MM.1S (cell line): ENCODE measurements at regions not wholly inside any gene's neighbourhood (a gene's known extent, or its start where the extent isn't known, plus 50 kb on each side); places are given as distances from the start of the nearest gene placed in this dataset.

Experiments used
- DNase-seq: peaks from one replicate; pipeline ENCODE4 v3.0.0-alpha.2; 2015
- H2AFZ ChIP-seq: fragments of 300-600 bp; sonication (generic); 2 replicates; pipeline ENCODE4 v1.6.0; 2016; ENCODE audit warnings: antibody characterized with exemption, low read length
- H3F3A ChIP-seq: fragments of 300-600 bp; sonication (generic); 2 replicates; pipeline ENCODE4 v1.6.1; 2016; ENCODE audit warnings: mild to moderate bottlenecking, antibody characterized with exemption, low read length, moderate library complexity, mixed read lengths; ENCODE audit not compliant: insufficient read depth
- H3K27ac ChIP-seq: fragments of 300-600 bp; sonication (generic); 2 replicates; pipeline ENCODE4 v1.5.1; 2016; ENCODE audit warnings: mild to moderate bottlenecking, low read length
- H3K27me3 ChIP-seq: fragments of 300-600 bp; sonication (generic); replicated peaks from 2 replicates; pipeline ENCODE4 v1.6.0; 2016; ENCODE audit warnings: low read length; ENCODE audit not compliant: insufficient read depth
- H3K36me3 ChIP-seq: fragments of 300-600 bp; sonication (generic); replicated peaks from 2 replicates; pipeline ENCODE4 v1.6.1; 2016; ENCODE audit warnings: mild to moderate bottlenecking, low read length, mixed read lengths; ENCODE audit not compliant: insufficient read depth
- H3K4me1 ChIP-seq: fragments of 300-600 bp; sonication (generic); 2 replicates; pipeline ENCODE4 v1.6.1; 2016; ENCODE audit warnings: low read length, mixed read lengths
- H3K4me2 ChIP-seq: fragments of 300-600 bp; sonication (generic); 2 replicates; pipeline ENCODE4 v1.6.0; 2016; ENCODE audit warnings: low read depth, low read length
- H3K4me3 ChIP-seq: fragments of 300-600 bp; sonication (generic); 2 replicates; pipeline ENCODE4 v1.5.1; 2016; ENCODE audit warnings: low read length, mixed read lengths
- H3K79me2 ChIP-seq: fragments of 300-600 bp; sonication (generic); 2 replicates; pipeline ENCODE4 v1.6.1; 2016; ENCODE audit warnings: mixed run types, low read length, mixed read lengths
- H3K9ac ChIP-seq: fragments of 300-600 bp; sonication (generic); 2 replicates; pipeline ENCODE4 v1.6.1; 2016; ENCODE audit warnings: low read length, mixed read lengths
- H3K9me2 ChIP-seq: fragments of 300-600 bp; sonication (generic); replicated peaks from 2 replicates; pipeline ENCODE4 v1.6.1; 2016; ENCODE audit warnings: mild to moderate bottlenecking, low read length, mixed read lengths; ENCODE audit not compliant: insufficient read depth
- H3K9me3 ChIP-seq: fragments of 300-600 bp; sonication (generic); replicated peaks from 2 replicates; pipeline ENCODE4 v1.6.1; 2016; ENCODE audit warnings: mild to moderate bottlenecking, low read length, mixed read lengths; ENCODE audit not compliant: insufficient read depth
- H4K20me1 ChIP-seq: fragments of 300-600 bp; sonication (generic); 2 replicates; pipeline ENCODE4 v1.6.1; 2016; ENCODE audit warnings: mild to moderate bottlenecking, low read length, moderate library complexity, mixed read lengths; ENCODE audit not compliant: insufficient read depth
- CTCF ChIP-seq: fragments of 300-600 bp; sonication (generic); IDR thresholded peaks from 2 replicates; pipeline ENCODE4 v1.5.1; 2016; ENCODE audit warnings: antibody characterized with exemption, low read length, mixed read lengths
- EZH2 ChIP-seq: fragments of 300-600 bp; sonication (generic); optimal IDR thresholded peaks from 2 replicates; pipeline ENCODE3; 2017; ENCODE audit warnings: low read depth, mild to moderate bottlenecking, antibody characterized with exemption, low read length, mixed read lengths
- EZH2phosphoT487 ChIP-seq: fragments of 300-600 bp; sonication (generic); IDR thresholded peaks from 2 replicates; pipeline ENCODE4 v1.6.1; 2018; ENCODE audit warnings: antibody characterized with exemption, low read length

- TF ChIP-seq EZH2 (no peak), EZH2phosphoT487 (no peak), CTCF (no peak)
- H3K4me3 ChIP-seq = no peak overlapping the region
- no peak for DNase-seq
- no peaks in the 10 kb centered on the region for H3F3A ChIP-seq
- no peak overlapping the region for H2AFZ ChIP-seq
- H3K4me2 ChIP-seq = no peak overlapping the region
- H3K36me3 ChIP-seq = no peaks in the 10 kb centered on the region
- no peaks in the 10 kb centered on the region for H3K27me3 ChIP-seq
- H3K79me2 ChIP-seq = no peaks in the 10 kb centered on the region
- no peaks in the 10 kb centered on the region for H3K9me3 ChIP-seq
- no peak overlapping the region for H3K9ac ChIP-seq
- no peaks in the 10 kb centered on the region for H3K4me1 ChIP-seq
- no peak overlapping the region for H3K27ac ChIP-seq
- H3K9me2 ChIP-seq = no peaks in the 10 kb centered on the region
- no peaks in the 10 kb centered on the region for H4K20me1 ChIP-seq
Observed at GRCh38 chr3:147760085-147760484, 350.9 kb downstream of the ZIC1 start.

- H3K9me2 ChIP-seq = no peaks in the 10 kb centered on the region
- no peak overlapping the region for H3K4me3 ChIP-seq
- H3K9ac ChIP-seq = no peak overlapping the region
- no peak overlapping the region for H2AFZ ChIP-seq
- no peaks in the 10 kb centered on the region for H3K36me3 ChIP-seq
- H4K20me1 ChIP-seq = no peaks in the 10 kb centered on the region
- no peaks in the 10 kb centered on the region for H3K79me2 ChIP-seq
- DNase-seq = no peak
- no peaks in the 10 kb centered on the region for H3K4me1 ChIP-seq
- no peak overlapping the region for H3K4me2 ChIP-seq
- TF ChIP-seq EZH2 (no peak), EZH2phosphoT487 (no peak), CTCF (no peak)
- H3K9me3 ChIP-seq = no peaks in the 10 kb centered on the region
- no peaks in the 10 kb centered on the region for H3F3A ChIP-seq
- no peaks in the 10 kb centered on the region for H3K27me3 ChIP-seq
- H3K27ac ChIP-seq = no peak overlapping the region
Observed at GRCh38 chr3:147760941-147761340, 351.8 kb downstream of the ZIC1 start.

- Histone ChIP-seq H3K4me2 (no peak overlapping the region), H3K9ac (no peak overlapping the region), H3K36me3 (no peaks in the 10 kb centered on the region), H3K79me2 (no peaks in the 10 kb centered on the region), H3K27ac (no peak overlapping the region), H4K20me1 (no peaks in the 10 kb centered on the region), H2AFZ (no peak overlapping the region), H3K9me2 (no peaks in the 10 kb centered on the region), H3K4me3 (no peak overlapping the region), H3F3A (no peaks in the 10 kb centered on the region), H3K27me3 (no peaks in the 10 kb centered on the region), H3K4me1 (no peaks in the 10 kb centered on the region), H3K9me3 (no peaks in the 10 kb centered on the region)
- TF ChIP-seq CTCF (no peak), EZH2 (no peak), EZH2phosphoT487 (no peak)
- DNase-seq = no peak
Observed at GRCh38 chr3:147773116-147773630, 364.0 kb downstream of the ZIC1 start.
